RPMI8226 (cell line): ENCODE measurements at regions not wholly inside any gene's neighbourhood (a gene's known extent, or its start where the extent isn't known, plus 50 kb on each side); places are given as distances from the start of the nearest gene placed in this dataset.

Experiments
- DNase-seq: peaks from one replicate; pipeline ENCODE4 v3.0.0-alpha.2; 2015

- DNase-seq, result peak; percentile 31
Observed at GRCh38 chr6:87905101-87905641, 142.5 kb upstream of the SPACA1 start.

GRCh38 chr6:87904011-87904410 lies 143.6 kb upstream of the SPACA1 start:
- no peak for DNase-seq

GRCh38 chr6:87903323-87903722 lies 144.3 kb upstream of the SPACA1 start:
- DNase-seq, result no peak

DNA sequence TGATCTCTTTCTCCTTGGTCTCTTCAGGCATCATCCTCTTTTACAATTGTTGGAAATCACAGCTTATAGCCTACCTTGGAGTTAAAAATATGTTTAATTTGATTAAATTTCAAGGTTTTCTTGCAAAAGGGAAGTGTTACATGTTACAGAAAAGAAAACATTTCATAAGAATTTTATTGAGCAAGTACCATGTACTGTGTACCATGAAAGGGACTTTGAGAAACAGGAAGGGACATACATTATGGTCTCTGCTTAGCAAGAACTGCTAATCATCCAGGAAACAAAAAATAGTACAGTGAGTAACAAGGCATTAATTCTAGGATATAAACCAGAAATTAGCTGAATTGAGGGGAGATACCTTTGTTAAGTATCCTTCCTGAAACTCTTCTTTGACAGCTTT lies 145.3 kb upstream of the SPACA1 start:
- no peak for DNase-seq

DNA sequence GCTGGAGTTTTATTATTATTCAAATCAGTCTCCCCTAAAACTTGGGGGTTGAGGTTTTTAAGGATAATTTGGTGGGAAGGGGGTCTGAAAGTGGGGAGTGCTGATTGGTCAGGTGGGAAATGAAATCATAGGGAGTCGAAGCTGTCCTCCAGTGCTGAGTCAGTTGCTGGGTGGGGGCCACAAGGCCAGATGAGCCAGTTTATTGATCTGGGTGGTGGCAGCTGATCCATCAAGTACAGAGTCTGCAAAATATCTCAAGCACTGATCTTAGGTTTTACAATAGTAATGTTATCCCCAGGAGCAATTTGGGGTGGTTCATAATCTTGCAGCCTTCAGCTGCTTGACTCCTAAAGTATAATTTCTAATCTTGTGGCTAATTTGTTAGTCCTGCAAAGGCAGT lies 146.0 kb upstream of the SPACA1 start:
- no peak for DNase-seq

DNA sequence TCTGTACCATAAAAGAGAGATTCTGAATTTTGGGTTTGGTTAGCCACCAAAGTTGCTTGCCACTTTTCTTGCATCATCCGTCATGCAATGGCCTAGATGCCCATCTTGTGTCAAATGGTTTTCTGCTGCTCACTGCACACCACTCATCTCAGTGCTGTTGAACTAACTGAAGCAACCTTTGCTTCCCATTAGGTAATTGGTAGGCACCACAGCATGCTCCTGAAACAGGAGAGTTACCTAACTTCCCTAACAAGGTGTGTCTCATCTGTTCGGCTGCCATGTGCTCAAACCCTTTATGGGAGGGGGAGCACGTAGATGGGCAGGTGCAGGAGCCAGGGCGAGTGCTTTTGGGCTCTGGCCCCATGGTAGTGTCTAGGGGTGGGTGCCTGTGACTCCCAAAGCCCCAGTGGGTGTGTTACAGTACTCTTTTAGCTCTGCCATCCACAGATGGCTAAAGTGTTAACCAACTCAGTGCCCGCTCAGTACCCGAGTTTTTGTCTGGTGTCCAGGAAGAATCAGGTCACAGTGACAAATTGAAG lies 147.4 kb upstream of the SPACA1 start:
- no peak for DNase-seq

- no peak for DNase-seq
Observed at GRCh38 chr6:87899499-87900147, 148.0 kb upstream of the SPACA1 start.

DNA sequence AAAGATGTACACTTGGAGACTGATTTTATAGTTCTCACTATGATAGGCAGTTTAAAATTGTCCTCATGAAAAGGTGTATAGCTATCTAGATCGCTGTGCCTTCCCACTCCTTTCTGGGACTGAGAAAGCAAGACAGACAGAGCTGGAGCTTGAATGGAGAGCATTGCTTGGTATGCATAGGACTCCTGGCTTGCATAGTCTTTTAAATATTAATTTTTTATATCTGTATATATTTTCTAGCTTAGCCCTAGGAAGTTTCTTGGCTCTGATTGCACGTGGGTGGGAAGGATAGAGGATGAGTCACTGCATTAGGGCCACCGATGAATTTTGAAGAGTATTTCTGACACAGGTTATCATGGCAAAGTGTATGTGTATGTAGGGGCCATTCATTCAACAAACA lies 150.0 kb upstream of the SPACA1 start:
- no peak for DNase-seq

- DNase-seq, result no peak
Observed at GRCh38 chr6:87897013-87897412, 150.6 kb upstream of the SPACA1 start.

DNA sequence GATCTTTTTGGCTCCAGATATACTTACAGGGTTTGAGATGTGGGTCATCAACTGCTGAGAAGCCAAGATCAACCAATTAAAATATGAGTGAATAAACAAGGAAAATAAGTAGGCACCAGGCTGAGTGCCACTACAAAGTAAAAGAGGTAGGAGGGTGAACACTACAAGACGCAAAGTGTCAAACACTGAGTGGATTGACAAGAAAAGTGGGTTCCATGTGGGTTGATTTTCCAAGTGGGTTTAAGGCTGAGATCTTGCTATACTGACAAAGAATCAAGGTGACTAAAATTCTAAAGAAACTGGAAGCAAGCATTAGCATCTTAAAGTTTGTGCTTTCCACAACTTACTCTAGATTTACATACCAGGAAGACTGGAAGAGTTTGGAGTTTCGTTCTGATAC lies 160.4 kb upstream of the SPACA1 start:
- DNase-seq, result no peak

GRCh38 chr6:87884203-87884602 lies 163.4 kb upstream of the SPACA1 start:
- DNase-seq, result no peak

GRCh38 chr6:87881342-87881895 lies 166.2 kb upstream of the SPACA1 start:
- DNase-seq, result no peak

DNA sequence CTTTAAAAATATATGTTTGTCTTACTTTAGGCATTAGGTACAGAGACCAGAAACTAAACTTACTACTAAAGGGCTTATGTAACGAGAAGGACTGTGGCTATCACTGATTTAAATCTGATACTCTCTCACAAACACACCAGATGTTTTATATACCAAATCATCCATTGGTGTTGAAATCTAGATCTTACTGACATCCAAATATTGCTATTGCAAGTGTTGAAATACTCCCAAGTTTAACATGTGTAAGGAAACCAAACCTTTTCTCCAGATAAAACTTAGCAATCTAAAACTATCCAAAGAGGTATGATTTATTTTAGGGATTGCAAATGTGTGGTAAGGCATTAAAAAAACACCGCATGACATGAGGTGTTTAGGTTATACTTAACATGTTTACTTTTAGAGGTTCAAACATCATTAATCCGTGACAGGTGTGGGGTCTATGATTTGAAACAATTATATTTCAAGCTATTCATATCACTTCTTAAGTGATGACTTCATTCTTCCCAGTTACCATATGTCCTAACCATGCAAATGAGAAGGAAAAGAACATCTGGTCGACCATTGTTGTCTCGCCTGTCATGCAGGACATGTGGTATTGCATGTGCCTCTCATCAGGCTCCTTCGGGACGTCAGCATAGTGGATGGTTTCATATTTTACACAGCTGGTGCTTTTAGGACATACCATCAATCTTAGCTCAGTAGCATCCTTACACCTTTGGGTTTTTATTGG lies 168.3 kb upstream of the SPACA1 start:
- no peak for DNase-seq

DNA sequence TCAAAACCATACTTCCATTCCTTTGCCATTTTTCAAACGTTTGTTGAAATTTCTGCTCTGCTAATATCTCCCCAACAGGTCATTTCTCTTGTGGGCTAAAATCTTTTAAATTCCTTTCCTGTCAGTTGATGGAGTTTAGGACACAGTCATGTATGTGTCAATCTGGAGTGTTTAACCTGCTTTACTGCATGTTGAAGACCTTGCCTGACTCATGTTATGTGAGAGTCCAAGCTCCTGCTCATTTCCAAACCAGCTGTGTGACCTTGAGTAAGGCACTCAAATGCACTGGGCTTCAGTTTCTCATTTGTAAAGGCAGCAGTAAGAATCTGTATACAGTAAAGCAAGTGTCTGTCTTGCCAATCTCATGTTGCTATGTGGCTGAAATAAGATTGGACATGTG lies 171.9 kb upstream of the SPACA1 start:
- DNase-seq, result no peak

- no peak for DNase-seq
Observed at GRCh38 chr6:87873556-87873955, 171.5 kb upstream of the AKIRIN2 start.

- DNase-seq, result no peak
Observed at GRCh38 chr6:87870556-87870955, 168.5 kb upstream of the AKIRIN2 start.

GRCh38 chr6:87869064-87869905 lies 167.3 kb upstream of the AKIRIN2 start:
- DNase-seq, result no peak

DNA sequence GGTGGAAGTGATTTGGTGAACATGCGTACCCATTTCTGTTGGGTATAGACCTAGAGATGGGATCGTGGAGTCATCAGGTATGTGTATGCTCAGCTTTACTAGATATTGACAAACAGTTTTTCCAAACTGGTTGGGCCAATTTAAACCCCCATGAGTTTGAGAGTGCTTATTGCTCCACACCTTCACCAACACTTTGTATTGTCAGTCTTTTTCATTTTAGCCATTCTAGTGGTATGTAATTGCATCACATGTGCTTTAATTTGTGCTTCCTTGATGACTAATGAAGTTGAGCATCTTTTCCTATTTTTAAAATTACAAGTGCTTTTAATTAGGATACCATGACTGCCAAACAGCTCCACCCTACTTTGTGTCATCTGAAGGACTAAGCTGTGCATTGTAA lies 158.9 kb upstream of the AKIRIN2 start:
- no peak for DNase-seq

- DNase-seq, result no peak
Observed at GRCh38 chr6:87858440-87858839, 156.4 kb upstream of the AKIRIN2 start.

DNA sequence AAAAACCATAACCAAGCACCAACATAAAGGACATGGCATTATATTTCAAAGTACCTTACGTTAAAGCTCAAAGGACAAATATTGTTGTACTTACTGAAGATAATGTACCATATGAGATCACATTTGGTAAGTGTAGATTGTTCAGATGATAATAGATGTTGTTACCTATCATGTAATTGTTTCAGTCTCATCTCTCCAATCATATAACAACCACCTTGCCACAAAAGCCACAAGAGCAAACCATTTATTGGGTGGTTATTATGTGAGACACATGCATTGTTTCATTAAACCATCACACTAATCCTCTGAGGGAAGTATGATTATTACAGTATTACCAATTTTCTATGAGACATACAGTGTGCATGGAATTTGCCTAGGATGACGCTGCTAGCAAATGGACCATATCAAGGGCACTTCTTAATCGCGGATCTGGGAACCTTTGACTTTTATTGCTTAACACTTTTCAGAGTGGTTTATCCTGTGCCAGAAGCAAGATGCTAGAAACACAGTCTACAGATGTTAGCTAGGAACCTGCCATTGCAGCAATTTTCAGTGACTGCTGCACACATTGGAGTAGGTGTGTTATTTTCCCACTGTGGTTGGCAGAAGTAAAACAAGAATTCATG lies 149.8 kb upstream of the AKIRIN2 start:
- DNase-seq, result no peak

DNA sequence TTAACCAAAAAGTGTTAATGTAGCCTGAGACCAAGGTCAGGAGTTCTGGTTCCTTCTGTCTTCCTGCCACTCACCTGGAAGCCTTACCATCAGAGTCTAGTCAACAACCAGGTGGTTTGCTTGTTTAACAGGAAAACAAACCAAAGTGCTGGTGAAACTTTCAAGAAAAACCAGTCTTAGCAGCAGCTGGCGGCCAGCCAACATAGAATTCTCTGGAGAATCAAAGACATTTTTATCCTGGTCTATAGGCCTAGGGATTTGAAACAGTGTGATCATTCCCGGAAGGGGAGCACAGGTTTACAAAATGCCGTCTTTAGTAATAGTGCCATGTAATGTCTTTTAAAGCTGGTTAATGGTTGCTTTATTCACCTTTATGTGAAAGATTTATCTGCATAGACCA lies 146.6 kb upstream of the AKIRIN2 start:
- DNase-seq, result no peak

- no peak for DNase-seq
Observed at GRCh38 chr6:87847830-87848210, 145.8 kb upstream of the AKIRIN2 start.
